ENCODE measurements at regions not wholly inside any gene's neighbourhood (a gene's known extent, or its start where the extent isn't known, plus 50 kb on each side); places are given as distances from the start of the nearest gene placed in this dataset.
"Not testable (repeated sequence)": the region's sequence is repeated elsewhere in the genome, so short reads cannot be mapped to it uniquely, and the experiment has no call there.

- DNase-seq: peak; percentile 78
- WGBS, 2 experiments (ENCODE audit: low coverage in 1 of 2, low lambda C conversion rate in 2 of 2, missing lambda C conversion rate in 2 of 2): 53 to 63% methylated on average over 3 of the region's 3 CpGs
- H3K4me1 ChIP-seq (ENCODE audit: insufficient read depth): peaks cover 42% of the 10 kb centered on the region
- H3K9me3 ChIP-seq (ENCODE audit: low read depth): no peaks in the 10 kb centered on the region
- peaks cover 42% of the 10 kb centered on the region for H3F3A ChIP-seq (ENCODE audit: insufficient read depth)
- no peaks in the 10 kb centered on the region for H3K79me2 ChIP-seq (ENCODE audit: insufficient read depth)
- H3K4me3 ChIP-seq: no peak overlapping the region
- H3K4me2 ChIP-seq (ENCODE audit: unreplicated experiment): peak overlapping the region; percentile 78
- in situ Hi-C loops (cut with MboI): no loop called here
- peak overlapping the region; percentile 81 for H3K27ac ChIP-seq
- H3K9me2 ChIP-seq (ENCODE audit: insufficient read depth): no peaks in the 10 kb centered on the region
- peak overlapping the region; percentile 62; the same call in 1 of the 2 replicates for H3K9ac ChIP-seq
- H3K27me3 ChIP-seq (replicated peaks; ENCODE audit: insufficient read depth): no peaks in the 10 kb centered on the region
- TF ChIP-seq EZH2phosphoT487 (IDR thresholded peaks at IDR 0.05; ENCODE audit: insufficient read depth, low read depth) (peak; percentile 72; the same call in 1 of the 2 replicates), EZH2 (IDR thresholded peaks at IDR 0.05; ENCODE audit: insufficient read depth, poor library complexity, severe bottlenecking) (no peak)
- H2AFZ ChIP-seq: 0 out of 2 replicates have a peak overlapping the region, but pooled peaks have one; percentile 75
- H4K20me1 ChIP-seq (ENCODE audit: insufficient read depth): no peaks in the 10 kb centered on the region
- H3K36me3 ChIP-seq (ENCODE audit: low read depth): no peaks in the 10 kb centered on the region
These were observed 272.8 kb upstream of the MMADHC start for GRCh38 chr2:149860276-149860921.

GRCh38 chr2:149858901-149859634 lies 271.5 kb upstream of the MMADHC start:
- TF ChIP-seq EZH2phosphoT487 (IDR thresholded peaks at IDR 0.05; ENCODE audit: insufficient read depth, low read depth) (no peak), EZH2 (IDR thresholded peaks at IDR 0.05; ENCODE audit: insufficient read depth, poor library complexity, severe bottlenecking) (no peak)
- H3K9me2 ChIP-seq (ENCODE audit: insufficient read depth): no peaks in the 10 kb centered on the region
- H4K20me1 ChIP-seq (ENCODE audit: insufficient read depth): no peaks in the 10 kb centered on the region
- H3K27me3 ChIP-seq (replicated peaks; ENCODE audit: insufficient read depth): no peaks in the 10 kb centered on the region
- H2AFZ ChIP-seq: peak overlapping the region; percentile 75
- H3K9ac ChIP-seq: peak overlapping the region; percentile 62
- no peaks in the 10 kb centered on the region for H3K36me3 ChIP-seq (ENCODE audit: low read depth)
- peaks cover 42% of the 10 kb centered on the region for H3F3A ChIP-seq (ENCODE audit: insufficient read depth)
- H3K27ac ChIP-seq: peak overlapping the region; percentile 81
- in situ Hi-C loops (cut with MboI): no loop called here
- 2 to 3% methylated on average over 6 of the region's 6 CpGs for WGBS, 2 experiments (ENCODE audit: low coverage in 1 of 2, low lambda C conversion rate in 2 of 2, missing lambda C conversion rate in 2 of 2)
- peaks cover 42% of the 10 kb centered on the region for H3K4me1 ChIP-seq (ENCODE audit: insufficient read depth)
- H3K79me2 ChIP-seq (ENCODE audit: insufficient read depth): no peaks in the 10 kb centered on the region
- H3K4me2 ChIP-seq (ENCODE audit: unreplicated experiment): peak overlapping the region; percentile 78
- peak overlapping the region; percentile 59 for H3K4me3 ChIP-seq
- DNase-seq: peak; percentile 78
- no peaks in the 10 kb centered on the region for H3K9me3 ChIP-seq (ENCODE audit: low read depth)

- in situ Hi-C loops (cut with MboI): no loop called here
- Histone ChIP-seq H3K9me3 (ENCODE audit: low read depth) (no peaks in the 10 kb centered on the region), H3F3A (ENCODE audit: insufficient read depth) (peaks cover 42% of the 10 kb centered on the region), H4K20me1 (ENCODE audit: insufficient read depth) (no peaks in the 10 kb centered on the region), H3K9ac (no peak overlapping the region), H3K36me3 (ENCODE audit: low read depth) (no peaks in the 10 kb centered on the region), H3K4me2 (ENCODE audit: unreplicated experiment) (peak overlapping the region; percentile 78), H3K27ac (peak overlapping the region; percentile 81; the same call in 1 of the 2 replicates), H2AFZ (no peak overlapping the region), H3K27me3 (replicated peaks; ENCODE audit: insufficient read depth) (no peaks in the 10 kb centered on the region), H3K4me1 (ENCODE audit: insufficient read depth) (peaks cover 42% of the 10 kb centered on the region), H3K9me2 (ENCODE audit: insufficient read depth) (no peaks in the 10 kb centered on the region), H3K79me2 (ENCODE audit: insufficient read depth) (no peaks in the 10 kb centered on the region), H3K4me3 (no peak overlapping the region)
- no peak for TF ChIP-seq EZH2 (IDR thresholded peaks at IDR 0.05; ENCODE audit: insufficient read depth, poor library complexity, severe bottlenecking)
- peak; percentile 15 for DNase-seq
These were observed 270.6 kb upstream of the MMADHC start for GRCh38 chr2:149858216-149858615.

GRCh38 chr2:149857344-149857743 lies 269.8 kb upstream of the MMADHC start:
- DNase-seq: peak; percentile 77
- Histone ChIP-seq H3K27me3 (replicated peaks; ENCODE audit: insufficient read depth) (no peaks in the 10 kb centered on the region), H3K4me1 (ENCODE audit: insufficient read depth) (peaks cover 42% of the 10 kb centered on the region), H4K20me1 (ENCODE audit: insufficient read depth) (no peaks in the 10 kb centered on the region), H3K9me2 (ENCODE audit: insufficient read depth) (no peaks in the 10 kb centered on the region), H3K27ac (no peak overlapping the region), H3K9ac (no peak overlapping the region), H3K4me2 (ENCODE audit: unreplicated experiment) (peak overlapping the region; percentile 78), H3F3A (ENCODE audit: insufficient read depth) (peaks cover 42% of the 10 kb centered on the region), H3K9me3 (ENCODE audit: low read depth) (no peaks in the 10 kb centered on the region), H3K36me3 (ENCODE audit: low read depth) (no peaks in the 10 kb centered on the region), H3K4me3 (no peak overlapping the region), H2AFZ (no peak overlapping the region), H3K79me2 (ENCODE audit: insufficient read depth) (no peaks in the 10 kb centered on the region)
- 97% methylated on average over 1 of the region's 1 CpG for WGBS, 2 experiments (ENCODE audit: low coverage in 1 of 2, low lambda C conversion rate in 2 of 2, missing lambda C conversion rate in 2 of 2)
- in situ Hi-C loops (cut with MboI): no loop called here
- TF ChIP-seq EZH2phosphoT487 (IDR thresholded peaks at IDR 0.05; ENCODE audit: insufficient read depth, low read depth) (no peak), EZH2 (IDR thresholded peaks at IDR 0.05; ENCODE audit: insufficient read depth, poor library complexity, severe bottlenecking) (no peak)

GRCh38 chr2:149855859-149856258 lies 268.3 kb upstream of the MMADHC start:
- H3K9me2 ChIP-seq (ENCODE audit: insufficient read depth); H3K27me3 ChIP-seq (replicated peaks; ENCODE audit: insufficient read depth); H3K79me2 ChIP-seq (ENCODE audit: insufficient read depth); H3K4me3 ChIP-seq; H3K27ac ChIP-seq; H3K4me2 ChIP-seq (ENCODE audit: unreplicated experiment); H2AFZ ChIP-seq; H3K36me3 ChIP-seq (ENCODE audit: low read depth); H3K9me3 ChIP-seq (ENCODE audit: low read depth); DNase-seq; H3K9ac ChIP-seq; in situ Hi-C loops (cut with MboI); H4K20me1 ChIP-seq (ENCODE audit: insufficient read depth): not testable (repeated sequence)
- peaks cover 40% of the 10 kb centered on the region for H3K4me1 ChIP-seq (ENCODE audit: insufficient read depth)
- H3F3A ChIP-seq (ENCODE audit: insufficient read depth): peaks cover 34% of the 10 kb centered on the region
- WGBS, 2 experiments (ENCODE audit: low coverage in 1 of 2, low lambda C conversion rate in 2 of 2, missing lambda C conversion rate in 2 of 2): 80 to 86% methylated on average over 2 to 3 of the region's 5 CpGs
